GM12874 (cell line): ENCODE measurements at regions not wholly inside any gene's neighbourhood (a gene's known extent, or its start where the extent isn't known, plus 50 kb on each side); places are given as distances from the start of the nearest gene placed in this dataset.

Experiments used
- TF ChIP-seq, protein P1 (sequence below): IDR thresholded peaks from 2 replicates; pipeline ENCODE4 v1.5.1; 2011; ENCODE audit warnings: low read depth, mild to moderate bottlenecking, control low read depth, low read length, moderate library complexity; ENCODE audit not compliant: insufficient read depth

DNA sequence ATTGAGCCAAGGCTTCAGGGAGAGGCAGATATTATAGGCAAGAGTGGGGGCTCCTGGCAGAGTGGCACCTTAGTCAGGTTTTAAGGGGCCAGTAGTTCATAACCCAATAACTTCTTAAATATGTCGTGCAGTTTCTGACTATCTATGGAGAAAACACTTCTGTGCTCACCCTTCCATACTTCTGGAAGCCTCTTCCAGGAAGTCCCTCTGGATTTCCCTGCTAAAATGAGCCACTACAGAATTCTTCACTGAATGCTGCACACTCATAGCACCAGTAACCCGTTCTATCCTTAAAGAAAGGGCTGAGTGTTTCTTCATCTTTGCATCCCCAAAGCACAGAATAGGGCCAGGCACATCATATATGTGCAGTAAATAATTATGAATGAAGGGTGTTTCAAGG lies 198.5 kb upstream of the SLC24A3 start:
- TF ChIP-seq, protein P1, sequence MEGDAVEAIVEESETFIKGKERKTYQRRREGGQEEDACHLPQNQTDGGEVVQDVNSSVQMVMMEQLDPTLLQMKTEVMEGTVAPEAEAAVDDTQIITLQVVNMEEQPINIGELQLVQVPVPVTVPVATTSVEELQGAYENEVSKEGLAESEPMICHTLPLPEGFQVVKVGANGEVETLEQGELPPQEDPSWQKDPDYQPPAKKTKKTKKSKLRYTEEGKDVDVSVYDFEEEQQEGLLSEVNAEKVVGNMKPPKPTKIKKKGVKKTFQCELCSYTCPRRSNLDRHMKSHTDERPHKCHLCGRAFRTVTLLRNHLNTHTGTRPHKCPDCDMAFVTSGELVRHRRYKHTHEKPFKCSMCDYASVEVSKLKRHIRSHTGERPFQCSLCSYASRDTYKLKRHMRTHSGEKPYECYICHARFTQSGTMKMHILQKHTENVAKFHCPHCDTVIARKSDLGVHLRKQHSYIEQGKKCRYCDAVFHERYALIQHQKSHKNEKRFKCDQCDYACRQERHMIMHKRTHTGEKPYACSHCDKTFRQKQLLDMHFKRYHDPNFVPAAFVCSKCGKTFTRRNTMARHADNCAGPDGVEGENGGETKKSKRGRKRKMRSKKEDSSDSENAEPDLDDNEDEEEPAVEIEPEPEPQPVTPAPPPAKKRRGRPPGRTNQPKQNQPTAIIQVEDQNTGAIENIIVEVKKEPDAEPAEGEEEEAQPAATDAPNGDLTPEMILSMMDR = no peak

DNA sequence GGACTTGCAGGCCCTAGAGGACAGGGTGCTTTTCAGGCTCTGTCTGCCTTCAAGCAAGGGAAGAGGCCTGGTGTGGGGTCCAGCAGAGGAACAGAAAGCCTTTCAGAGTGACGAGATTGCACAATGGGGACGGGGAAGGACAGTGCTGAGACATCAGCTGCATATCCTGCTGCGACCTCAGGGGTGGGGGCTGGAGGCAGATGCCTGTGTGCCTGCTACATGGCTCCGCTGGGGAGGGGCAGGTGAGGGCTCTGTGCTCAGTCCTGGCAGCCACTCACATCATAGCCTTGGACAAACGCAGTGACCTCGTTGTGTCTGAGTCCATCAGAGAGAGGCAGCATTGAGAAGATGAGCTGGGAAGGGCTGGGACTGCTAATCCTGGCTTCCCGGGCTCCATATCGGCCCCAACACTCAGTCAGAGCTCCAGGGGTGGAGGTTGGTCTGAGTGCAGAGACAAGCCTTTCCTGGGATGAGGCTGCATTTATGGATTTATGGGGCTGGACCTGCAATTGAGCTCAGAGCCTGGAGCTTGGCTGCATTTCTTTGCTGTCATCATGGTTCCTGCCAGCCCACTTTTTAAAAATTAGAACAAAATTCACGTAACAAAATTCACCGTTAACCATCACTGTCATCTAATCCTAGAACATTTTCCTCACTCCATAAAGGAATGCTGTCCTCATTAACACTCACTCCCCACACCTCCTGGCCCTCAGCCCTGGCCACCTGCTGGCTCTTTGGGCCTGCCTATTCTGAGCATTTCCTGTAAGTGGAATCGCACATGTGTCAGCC lies 196.9 kb upstream of the SLC24A3 start:
- TF ChIP-seq, protein P1 = no peak

DNA sequence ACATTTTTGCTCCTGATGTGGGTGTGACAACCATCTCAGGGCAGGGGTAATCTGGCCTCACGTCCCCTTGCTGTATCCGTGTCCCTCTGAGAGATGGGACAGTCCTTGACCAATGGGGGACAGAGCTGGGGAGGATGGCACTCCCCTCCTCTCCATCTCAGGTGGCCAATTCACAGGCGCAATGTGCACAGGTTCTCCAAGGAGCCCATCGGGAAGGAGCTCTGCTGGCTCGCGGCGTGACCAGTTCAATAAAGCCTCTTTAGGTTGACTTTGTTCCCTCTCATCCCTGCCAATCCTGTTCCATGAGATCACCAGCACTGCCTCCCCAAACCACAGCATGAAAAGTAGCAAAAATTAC lies 196.3 kb upstream of the SLC24A3 start:
- TF ChIP-seq, protein P1 = no peak

DNA sequence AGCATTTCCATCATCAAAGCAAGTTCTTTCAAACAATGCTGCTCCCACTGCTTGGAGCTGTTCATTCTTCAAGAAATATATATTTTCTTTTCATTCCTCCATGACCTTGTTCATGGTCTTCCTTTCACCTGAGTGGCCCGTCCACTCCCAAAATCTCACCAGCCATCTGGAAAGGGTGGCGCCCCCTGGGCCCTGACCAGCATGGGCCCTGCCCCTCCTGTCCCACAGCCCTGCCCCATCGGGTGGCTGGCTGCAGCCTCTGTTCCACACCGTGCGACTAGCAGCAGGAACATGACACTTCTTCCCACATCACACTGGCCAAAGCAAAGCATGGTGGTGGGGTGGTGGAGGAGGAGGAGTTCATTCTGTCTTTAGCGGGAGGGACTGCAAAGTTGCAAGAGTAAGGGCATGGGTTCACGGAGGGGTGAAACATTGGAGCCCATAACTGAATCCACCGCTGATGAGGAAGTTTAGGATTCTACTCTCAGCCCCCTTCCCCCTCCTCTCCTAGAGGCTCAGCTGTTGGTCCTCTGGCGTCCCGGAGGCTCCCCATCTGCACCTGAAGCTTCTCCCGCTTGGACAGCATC lies 195.2 kb upstream of the SLC24A3 start:
- TF ChIP-seq, protein P1 = no peak

DNA sequence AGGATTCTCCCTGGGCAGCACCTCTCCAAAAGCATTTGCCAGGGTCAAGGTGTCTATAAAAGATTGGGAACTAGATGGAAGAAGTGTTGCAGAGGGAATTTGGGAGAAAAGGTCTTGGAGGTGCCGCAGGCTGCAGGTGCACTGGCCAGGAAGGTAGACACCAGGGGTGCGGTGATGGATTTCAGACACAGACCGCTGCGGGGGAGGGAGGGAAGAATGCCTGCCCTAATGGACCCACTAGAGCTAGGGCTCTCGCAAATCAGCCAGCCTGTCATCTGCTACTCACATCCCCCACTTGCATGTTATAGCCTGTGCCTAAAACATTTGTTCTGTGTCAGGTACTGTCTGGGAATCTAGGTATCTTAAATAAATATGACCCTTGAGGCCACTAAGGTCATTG lies 193.6 kb upstream of the SLC24A3 start:
- TF ChIP-seq, protein P1 = no peak

DNA sequence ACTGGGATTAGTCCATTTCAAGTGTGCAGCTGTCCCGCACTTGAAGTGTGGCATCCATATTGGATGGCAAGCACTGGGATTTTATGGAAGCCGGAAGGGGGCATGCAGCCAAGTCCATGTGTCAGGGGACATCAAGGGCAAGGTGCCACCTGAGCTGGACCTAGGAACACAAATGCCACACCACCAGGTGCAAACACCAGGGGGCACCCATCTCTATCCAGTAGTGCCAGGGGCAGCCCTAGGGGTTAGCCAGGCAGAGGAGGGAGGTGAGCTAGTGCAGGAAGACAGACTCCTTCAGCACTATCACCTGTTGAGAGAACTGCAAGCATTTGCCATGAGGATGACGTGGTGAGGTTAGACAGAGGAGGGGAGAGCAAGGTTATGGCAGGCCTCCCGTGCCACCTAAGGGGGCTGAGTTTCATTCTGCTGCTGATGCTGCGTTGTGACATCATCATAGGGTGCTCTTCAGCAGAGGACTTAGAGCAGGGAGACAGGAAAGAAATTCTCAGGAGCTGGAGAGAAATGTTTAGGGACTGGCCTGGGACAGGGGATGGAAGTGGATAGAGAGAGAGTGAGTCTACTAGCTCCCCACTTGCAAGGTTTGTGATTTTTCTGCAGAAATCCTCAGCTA lies 192.6 kb upstream of the SLC24A3 start:
- TF ChIP-seq, protein P1 = 0 out of 2 replicates have a peak, but pooled peaks have one; percentile 15

DNA sequence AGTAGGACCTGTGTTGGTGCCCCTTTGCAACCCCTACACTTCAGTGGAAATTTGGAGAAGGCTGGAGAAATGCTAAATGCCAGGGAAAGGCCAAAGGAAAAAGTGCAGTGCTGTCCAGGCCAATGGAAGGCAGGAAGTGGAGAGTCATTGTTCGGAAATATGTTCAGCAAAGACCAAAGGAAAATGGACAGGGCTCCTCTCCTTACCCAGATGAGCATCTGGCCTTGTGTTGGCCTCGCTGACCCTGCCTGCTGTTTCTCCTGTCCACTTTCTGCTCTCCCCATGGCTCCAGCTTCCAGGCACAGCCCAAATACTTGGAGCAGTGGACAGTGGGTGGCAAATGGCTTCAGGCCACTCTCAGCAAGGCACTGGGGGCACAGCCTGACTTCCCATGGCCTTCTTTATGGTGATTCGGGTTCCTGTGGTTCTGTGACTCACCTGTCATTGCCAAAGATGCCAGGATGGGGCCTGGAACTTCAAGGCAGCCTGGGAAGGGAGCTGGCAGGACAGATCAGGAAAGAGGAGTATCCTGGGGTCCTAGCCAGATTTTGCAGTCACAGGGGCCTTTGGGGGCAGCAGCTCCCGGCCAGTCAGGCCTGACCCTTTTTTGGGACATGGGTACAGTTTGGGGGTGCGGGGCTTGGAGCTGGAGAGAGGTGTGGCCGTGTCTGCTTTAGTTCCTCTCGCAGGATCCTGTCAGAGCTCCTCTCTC lies 190.9 kb upstream of the SLC24A3 start:
- TF ChIP-seq, protein P1 = no peak
